CD4-positive, alpha-beta T cell treated with Interleukin-12 subunit alpha and Interleukin-12 subunit beta, for 1 hour (primary cell): ENCODE measurements at regions not wholly inside any gene's neighbourhood (a gene's known extent, or its start where the extent isn't known, plus 50 kb on each side); places are given as distances from the start of the nearest gene placed in this dataset.
"Not testable (repeated sequence)": the region's sequence is repeated elsewhere in the genome, so short reads cannot be mapped to it uniquely, and the experiment has no call there.

Experiments
- DNase-seq: peaks from one replicate; pipeline ENCODE4 v3.0.0-alpha.2; 2020

DNA sequence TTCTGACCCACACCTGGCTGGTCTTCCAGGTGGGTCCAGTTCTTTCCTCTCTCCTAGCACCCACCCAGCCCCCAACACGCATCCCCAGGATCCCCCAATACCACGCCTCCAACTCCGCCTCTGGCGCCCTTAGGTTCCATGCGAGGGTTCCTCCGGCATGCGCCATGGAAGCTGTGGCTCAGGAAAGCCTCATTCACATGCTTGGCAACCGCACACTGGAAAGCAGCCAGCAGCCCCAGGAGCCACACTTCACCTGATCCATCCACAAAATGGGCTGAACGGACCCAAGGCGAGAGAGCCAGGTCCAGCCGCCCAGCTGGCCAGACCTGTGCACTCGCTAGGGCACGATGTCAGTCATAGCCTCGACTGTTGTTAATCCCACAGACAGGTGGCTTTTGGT is 161.2 kb downstream of the PSMG1 start:
- no peak for DNase-seq

DNA sequence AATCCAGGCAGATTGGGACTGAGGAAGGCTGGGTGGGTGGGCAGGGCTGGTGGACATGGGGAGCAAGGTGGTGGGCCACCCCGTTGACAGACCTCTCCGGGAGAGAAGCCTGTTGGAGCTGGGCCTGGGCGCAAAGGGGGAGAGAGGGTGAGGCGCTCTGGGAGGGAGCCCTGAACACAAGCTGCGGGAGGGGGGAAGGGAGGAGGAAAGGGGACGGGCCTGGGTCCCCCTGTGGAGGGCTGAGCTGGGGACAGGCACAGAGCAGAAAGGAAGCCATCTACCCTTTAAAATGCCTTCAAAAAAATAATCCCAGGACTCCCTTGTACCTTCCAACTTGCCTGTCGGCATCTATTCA is 161.8 kb downstream of the PSMG1 start:
- DNase-seq: no peak

DNA sequence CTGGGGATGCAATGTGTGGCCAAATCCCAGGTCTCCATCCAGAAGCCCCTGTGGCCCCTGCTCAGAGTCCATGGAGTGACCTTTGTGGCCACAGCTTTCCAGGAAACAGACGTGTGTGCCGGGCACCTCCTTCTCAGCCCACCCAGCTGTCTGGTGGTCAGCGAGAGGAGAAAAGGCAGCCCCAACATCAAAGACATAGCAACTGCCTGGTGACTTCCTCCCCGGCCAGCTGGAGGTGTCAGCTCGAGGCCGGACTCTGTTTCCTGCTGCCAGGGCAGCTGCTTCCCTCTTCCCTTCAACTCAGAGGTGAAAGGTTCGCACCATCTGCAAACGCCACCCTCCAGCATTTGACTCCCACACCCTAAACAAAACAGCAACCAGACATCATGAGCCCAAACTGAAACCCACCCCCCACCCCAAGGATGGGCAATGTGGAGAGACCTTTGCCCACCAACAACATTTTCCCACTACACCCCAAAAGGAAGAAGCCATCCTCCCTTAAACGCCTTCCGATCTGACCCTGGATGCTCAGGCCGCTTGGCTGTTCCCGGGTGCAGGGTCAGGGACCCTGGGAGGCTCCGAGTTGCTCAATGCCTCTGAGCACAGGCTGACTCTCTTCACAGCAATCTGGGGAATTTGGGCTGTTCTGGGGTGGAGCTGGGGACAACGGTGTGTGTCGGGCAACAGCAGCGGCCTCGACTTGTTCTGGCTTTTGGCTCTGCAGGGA is 162.3 kb downstream of the PSMG1 start:
- DNase-seq: no peak

DNA sequence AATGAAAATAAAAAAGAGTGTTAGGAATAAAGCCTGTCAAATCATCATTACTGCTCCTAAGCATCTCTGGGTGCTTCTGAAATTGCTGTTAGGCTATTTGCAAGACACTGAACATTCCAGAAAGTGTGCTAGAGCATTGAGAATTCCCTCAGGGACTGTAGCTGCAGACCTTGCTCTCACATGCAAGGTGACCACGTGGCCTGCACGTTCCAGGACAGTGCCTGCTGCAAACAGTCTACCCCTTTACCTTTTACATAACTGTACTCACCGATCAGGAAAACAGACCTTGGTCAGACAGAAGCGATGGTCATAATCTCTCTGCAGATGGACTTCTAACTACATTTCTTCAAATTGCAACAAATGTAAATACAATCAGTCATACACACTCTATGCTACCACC is 164.5 kb downstream of the PSMG1 start:
- no peak for DNase-seq

DNA sequence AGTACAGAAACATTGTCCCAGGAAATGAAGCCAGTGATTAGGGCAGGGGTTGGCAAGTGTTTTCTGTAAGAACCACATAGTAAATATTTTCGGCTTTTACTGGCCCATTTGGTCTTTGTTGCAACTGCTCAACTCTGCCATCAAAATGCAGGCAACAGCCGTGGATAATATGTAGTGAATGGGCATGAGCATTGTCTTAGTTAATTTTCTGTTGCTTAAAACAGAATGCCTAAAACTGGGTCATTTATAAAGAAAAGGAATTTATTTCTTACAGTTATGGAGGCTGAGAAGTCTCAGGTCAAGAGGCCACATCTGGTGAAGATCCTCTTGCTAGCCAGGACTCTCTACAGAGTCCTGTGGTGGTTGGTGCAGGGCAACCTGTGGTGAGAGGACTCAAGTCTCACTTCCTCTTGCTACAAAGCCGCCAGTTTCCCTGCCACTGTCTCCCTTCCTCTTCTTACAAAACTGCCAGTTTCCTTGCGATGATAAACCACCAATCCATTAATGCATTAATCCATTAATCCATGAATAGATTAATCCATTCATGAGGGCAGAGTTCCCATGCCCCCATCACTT is 166.4 kb downstream of the PSMG1 start:
- peak; percentile 7 for DNase-seq

- DNase-seq: no peak
Observed at GRCh38 chr21:39014747-39015146, 168.5 kb downstream of the PSMG1 start.

GRCh38 chr21:39012326-39013230 is 170.7 kb downstream of the PSMG1 start:
- no peak for DNase-seq

GRCh38 chr21:39011911-39012310 is 171.3 kb downstream of the PSMG1 start:
- no peak for DNase-seq

- DNase-seq: no peak
Observed at GRCh38 chr21:39010629-39011404, 172.4 kb downstream of the PSMG1 start.

GRCh38 chr21:39009587-39010225 is 173.5 kb downstream of the PSMG1 start:
- DNase-seq: no peak

- no peak for DNase-seq
Observed at GRCh38 chr21:39007985-39008384, 175.3 kb downstream of the PSMG1 start.

DNA sequence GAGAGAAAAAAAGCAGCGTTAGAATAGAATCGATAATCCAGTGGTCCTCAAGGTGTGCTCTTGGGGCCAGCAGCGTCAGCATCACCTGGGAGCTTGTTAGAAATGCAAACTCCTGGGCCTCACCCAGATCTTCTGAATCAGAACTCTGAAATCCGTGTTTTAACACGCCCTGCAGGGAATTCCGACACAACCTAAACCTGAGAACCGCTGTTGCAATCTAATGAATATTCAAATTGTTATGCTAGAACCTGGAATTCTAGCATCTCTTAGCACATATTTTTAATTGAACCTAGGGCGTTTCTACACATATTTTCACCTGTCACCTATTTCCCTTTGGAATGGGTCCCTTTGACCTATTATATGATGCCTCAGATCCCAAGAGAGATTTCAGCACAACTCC is 175.7 kb downstream of the PSMG1 start:
- no peak for DNase-seq

DNA sequence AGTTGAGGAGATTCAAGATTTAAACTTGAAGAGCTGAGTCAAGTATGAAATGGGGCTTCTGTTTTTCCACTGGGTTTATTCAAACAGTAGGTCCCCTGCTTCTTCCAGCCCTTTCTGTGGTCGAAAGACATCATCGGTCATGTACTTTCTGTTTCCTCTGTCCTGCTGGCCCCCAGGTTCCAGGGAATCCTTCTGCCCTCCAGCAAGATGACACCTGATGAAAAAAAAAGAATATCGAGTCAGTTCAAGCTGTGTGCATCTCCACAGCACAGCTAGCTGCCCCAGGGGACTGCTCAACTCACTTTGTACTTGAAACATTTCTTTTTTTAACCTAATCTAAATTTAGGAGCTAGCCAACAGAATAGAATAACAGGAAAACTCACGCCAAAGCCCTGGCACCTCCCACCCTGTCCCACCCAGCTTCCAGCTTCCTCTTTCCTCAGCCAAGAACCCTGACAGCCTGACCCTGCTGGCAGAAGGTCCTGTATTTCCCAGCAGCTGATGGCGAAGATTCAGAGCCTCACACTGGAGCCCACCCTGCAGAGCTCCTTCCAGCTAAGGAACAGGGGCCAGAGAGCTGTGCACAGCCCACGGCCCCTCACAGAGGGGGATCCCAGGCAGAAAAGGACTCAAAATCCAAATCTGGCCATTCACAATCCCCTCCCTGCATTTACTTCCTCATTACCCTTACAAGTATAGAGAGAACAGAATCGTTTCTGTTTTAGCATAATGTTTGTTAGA is 176.5 kb downstream of the PSMG1 start:
- DNase-seq: no peak

GRCh38 chr21:39005502-39005787 is 177.8 kb downstream of the PSMG1 start:
- DNase-seq: no peak

- no peak for DNase-seq
Observed at GRCh38 chr21:39004634-39005501, 178.4 kb downstream of the PSMG1 start.

DNA sequence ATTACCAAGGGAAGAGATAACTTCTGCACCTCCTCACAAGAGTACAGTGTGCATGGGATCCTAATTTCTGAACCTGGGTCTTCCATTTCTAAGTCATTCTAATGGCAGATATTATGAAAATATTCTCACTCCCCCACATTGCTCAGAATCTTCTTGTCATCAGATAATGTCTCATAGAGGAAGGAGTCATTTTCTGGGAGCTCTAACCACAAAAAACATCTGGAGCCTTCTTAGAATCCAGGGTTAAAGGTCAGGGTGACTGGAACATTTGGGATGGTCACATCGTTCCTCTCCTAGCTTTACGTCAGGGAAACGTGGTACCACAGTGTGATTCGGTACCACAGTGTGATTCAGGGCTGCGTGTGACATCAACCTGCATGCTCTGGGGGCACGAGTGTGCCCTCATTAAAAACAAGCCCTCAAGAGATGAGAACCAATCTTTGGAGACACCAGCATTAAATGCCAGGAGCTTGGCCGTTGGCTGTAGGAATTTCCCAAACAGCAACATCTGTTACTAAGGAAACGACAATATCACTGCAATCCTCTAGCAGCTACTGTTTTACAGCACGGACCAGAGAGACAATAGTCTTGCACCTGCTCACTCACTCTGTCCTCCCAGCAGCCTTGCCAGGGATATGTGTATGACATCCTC is 179.1 kb downstream of the PSMG1 start:
- DNase-seq: no peak

DNA sequence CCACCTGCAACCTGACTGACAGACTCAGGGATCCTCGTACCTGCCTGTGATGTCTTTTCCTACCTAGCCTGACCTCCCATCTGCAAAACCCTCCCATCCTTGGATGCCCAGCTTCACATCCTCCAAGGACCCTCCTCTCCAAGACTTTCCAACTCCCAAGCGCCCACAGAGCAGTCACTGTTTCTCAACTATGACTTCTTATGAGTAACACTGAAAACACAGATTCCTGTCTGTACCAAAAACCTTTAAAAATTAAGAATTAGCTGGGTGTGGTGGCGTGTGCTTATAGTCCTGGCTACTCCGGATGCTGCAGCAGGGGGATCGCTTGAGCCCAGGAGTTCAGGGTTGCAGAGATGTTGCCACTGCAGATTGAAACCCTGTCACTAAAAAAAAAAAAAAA is 181.9 kb downstream of the PSMG1 start:
- no peak for DNase-seq

- DNase-seq: no peak
Observed at GRCh38 chr21:39000496-39000895, 182.8 kb downstream of the PSMG1 start.

DNA sequence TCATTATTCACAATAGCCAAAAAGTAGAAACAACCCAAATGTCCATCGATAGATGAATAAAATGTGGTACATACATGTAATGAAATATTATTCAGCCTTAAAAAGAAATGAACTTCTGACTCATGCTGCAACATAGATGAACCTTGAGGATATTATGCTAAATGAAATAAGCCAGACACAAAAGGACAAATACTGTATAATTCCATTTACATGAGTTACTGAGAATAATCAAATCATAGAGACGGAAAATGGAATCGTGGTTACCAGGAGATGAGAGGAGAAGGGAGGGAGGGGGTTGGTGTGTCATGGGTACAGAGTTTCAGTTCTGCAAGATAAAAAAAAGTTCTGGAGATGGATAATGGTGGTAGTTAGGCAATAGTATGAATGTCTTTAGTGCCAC is 184.1 kb downstream of the PSMG1 start:
- DNase-seq: no peak

DNA sequence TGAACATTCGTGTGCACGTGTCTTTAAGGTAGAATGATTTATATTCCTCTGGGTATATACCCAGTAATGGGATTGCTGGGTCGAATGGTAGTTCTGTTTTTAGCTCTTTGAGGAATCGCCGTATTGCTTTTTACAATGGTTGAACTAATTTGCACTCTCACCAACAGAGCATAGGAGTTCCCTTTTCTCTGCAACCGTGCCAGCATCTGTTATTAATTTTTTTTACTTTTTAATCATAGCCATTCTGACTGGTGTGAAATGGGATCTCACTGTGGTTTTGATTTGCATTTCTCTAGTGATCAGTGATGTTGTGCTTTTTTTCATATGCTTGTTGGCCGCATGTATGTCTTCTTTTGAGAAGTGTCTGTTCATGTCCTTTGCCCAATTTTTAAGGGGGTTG is 185.0 kb downstream of the PSMG1 start:
- DNase-seq: not testable (repeated sequence)

DNA sequence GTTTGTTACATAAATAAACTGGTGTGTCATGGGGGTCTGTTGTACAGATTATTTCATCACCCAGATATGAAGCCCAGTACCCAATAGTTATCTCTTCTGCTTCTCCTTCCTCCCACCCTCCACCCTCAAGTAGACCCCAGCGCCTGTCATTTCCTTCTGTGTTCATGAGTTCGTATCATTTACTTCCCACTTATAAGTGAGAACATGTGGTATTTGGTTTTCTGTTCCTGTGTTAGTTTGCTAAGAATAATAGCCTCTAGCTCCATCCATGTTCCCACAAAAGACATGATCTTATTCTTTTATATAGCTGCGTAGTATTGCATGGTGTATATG is 185.4 kb downstream of the PSMG1 start:
- not testable (repeated sequence) for DNase-seq
